ENCODE measurements at regions not wholly inside any gene's neighbourhood (a gene's known extent, or its start where the extent isn't known, plus 50 kb on each side); places are given as distances from the start of the nearest gene placed in this dataset.

DNA sequence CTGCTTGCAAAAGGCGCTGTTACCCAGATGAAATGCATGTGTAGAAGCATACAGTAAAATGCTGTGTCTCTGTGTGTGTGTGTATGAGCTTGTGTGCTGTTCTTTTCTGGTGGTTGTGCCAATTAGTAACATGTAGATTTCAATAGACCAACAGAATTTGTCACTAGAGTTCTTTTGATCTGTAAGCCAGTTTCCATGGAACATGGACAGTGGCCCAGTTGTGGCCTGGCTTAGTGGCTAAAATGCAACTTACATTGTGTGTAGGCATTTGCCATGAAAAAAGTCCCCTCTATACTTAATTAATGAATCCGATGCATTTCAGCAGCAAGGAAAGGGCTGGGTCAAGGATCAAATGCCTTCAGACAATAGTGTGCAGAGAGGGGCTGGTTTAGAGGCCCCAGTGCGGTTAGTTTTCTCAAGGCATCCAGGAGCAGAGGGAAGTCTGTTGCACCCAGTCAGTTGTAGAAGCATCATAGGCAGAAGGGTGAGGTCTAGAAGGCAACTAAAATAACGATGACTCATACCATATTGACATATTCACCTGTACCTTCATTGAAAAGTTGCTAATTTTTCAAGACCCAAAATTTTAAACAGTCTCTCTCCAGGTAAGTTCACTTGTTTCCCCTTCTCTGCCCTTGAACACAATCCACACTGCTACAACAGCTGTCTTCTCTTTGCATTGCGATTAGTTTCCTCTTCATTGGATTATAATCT lies 366.9 kb upstream of the SPRED2 start:
- H3K4me3 ChIP-seq (replicated peaks; ENCODE audit: low read depth, low read length) = no peak overlapping the region
- DNase-seq (ENCODE audit: low read depth) = no peak
- no peak for TF ChIP-seq CTCF (IDR thresholded peaks at IDR 0.05; ENCODE audit: low read length, missing control alignments)

DNA sequence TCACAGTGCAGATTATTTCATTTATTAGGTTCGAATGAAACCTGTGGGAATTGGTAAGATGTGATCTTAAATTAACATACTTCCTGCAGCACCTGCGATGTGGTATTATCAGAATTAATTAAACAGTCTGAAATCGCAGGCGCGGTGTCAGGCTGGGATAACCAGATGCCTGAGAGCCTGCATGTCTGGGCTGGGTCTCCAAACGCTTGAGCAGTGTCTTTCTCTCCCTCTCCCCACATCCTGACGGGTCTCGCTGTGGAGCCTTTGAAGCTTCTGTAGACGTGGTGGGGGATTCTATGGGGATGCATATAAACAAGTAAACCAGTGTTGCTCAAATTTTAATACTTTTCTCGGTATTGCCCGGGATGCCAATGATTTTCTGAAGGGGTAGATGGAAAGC lies 366.2 kb upstream of the SPRED2 start:
- no peak overlapping the region for H3K4me3 ChIP-seq (replicated peaks; ENCODE audit: low read depth, low read length)
- TF ChIP-seq CTCF (IDR thresholded peaks at IDR 0.05; ENCODE audit: low read length, missing control alignments) = no peak
- no peak for DNase-seq (ENCODE audit: low read depth)

DNA sequence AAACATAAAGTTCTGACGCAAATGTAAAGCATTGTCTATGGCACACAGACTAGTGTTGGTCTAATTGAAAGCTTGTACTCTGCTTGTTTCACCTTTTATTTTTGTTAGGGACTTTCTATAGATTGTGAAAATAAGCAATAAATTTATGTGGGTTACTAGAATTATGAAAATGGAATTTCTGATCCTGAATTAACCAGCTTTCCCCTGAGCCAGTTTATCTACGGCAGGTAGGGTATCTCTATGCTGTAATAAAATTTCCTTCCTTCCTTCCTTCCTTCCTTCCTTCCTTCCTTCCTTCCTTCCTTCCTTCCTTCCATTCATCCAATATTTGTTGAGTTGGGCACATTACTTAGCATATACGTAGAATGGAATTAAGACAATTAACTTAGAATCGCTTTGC lies 362.6 kb upstream of the SPRED2 start:
- DNase-seq (ENCODE audit: low read depth) = no peak
- no peak for TF ChIP-seq CTCF (IDR thresholded peaks at IDR 0.05; ENCODE audit: low read length, missing control alignments)
- H3K4me3 ChIP-seq (replicated peaks; ENCODE audit: low read depth, low read length) = no peak overlapping the region

DNA sequence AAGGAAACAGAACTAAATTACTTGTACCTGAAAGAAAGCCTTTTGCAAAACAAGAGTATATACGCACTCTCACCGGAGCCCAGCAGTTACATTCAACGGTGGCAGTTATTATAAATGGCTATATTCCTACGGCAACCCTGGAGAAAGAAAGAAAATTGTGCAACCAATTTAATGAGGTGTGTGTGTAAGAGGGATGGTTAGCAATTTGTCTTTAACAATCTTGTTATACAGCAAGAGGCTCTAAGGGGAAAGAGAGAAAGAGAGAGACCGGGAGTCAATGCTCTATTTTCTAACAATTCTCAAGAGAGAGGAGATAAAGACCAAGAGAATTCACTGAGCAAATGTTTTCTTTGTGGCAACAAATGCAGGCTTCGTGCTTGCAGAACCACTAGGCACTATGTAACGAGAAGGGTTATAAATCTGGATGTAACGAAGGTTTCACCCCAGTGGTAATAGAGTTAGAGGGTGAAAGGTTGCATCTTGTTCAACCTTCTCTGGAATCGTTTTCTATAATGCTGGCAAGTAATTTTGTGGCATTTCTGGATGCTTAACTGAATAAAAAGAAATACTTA lies 359.1 kb upstream of the SPRED2 start:
- no peak overlapping the region for H3K4me3 ChIP-seq (replicated peaks; ENCODE audit: low read depth, low read length)
- no peak for DNase-seq (ENCODE audit: low read depth)
- TF ChIP-seq CTCF (IDR thresholded peaks at IDR 0.05; ENCODE audit: low read length, missing control alignments) = no peak

DNA sequence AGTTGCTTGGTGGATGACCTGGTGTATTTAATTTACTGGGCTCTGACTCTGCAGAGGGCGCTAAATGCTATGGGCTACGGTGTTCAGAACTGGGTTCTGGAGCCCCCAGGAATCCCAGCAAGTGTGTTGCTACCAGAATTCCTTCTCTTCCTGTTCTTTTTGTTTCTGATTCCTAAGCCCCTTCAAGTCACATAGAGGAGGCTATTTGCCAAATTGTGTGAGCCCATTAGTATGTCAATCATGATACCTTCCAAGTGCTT lies 358.2 kb upstream of the SPRED2 start:
- DNase-seq (ENCODE audit: low read depth) = no peak
- no peak for TF ChIP-seq CTCF (IDR thresholded peaks at IDR 0.05; ENCODE audit: low read length, missing control alignments)

DNA sequence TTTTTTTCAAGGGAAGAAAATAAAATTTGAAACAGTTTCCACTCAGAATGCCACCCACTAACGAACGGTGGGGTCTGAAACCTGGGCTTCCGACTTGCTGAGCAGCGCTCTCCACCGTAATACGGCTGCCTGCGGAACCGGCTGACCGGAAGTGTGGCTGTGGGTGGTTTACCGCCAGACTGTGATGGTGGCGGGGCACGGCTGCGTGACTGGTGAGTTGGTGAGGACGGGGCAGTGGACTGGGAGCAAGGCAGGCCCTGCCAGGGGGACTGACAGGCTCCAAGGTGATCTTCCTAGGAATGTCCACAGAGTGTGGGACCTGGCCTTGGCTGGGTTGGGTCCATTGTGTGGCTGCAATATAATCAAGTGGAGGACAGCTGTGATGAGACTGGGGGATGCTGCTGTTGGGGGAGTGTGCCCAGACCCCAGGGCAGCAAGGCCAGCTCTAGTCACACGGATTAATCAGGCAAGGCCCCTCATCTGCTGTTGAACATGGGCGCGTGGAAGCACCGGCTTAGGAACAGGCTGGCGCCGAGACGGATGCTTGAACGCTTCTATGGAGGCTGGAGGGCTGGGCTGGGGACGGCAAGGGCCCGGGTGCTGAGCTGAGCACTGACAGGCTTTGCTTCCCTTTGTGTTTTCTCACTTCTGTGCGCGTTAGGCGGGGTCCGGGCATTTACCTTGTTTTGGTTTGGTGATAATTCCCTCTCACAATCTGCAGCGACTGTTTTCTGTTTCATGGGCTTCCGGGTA lies 357.7 kb upstream of the SPRED2 start:
- TF ChIP-seq CTCF (IDR thresholded peaks at IDR 0.05; ENCODE audit: low read length, missing control alignments) = no peak
- DNase-seq (ENCODE audit: low read depth) = no peak

More for the DNA sequence above, 358.2 kb upstream of the SPRED2 start:
- H3K4me3 ChIP-seq (replicated peaks; ENCODE audit: low read depth, low read length) = no peak overlapping the region

More for the DNA sequence above, 357.7 kb upstream of the SPRED2 start:
- no peak overlapping the region for H3K4me3 ChIP-seq (replicated peaks; ENCODE audit: low read depth, low read length)

Data from fibroblast of pulmonary artery (primary cell).